Activated T-cell treated with anti-CD3 and anti-CD28 coated beads for 24 hours (primary cell): ENCODE measurements at regions not wholly inside any gene's neighbourhood (a gene's known extent, or its start where the extent isn't known, plus 50 kb on each side); places are given as distances from the start of the nearest gene placed in this dataset.
"Not testable (repeated sequence)": the region's sequence is repeated elsewhere in the genome, so short reads cannot be mapped to it uniquely, and the experiment has no call there.

ENCODE experiments used
- DNase-seq: peaks from one replicate; pipeline ENCODE4 v3.0.0-alpha.2; 2020; ENCODE audit warnings: low read depth

- DNase-seq, result not testable (repeated sequence)
Measured at GRCh38 chr9:65454034-65454433, 169.0 kb upstream of the FOXD4L5 start.

DNA sequence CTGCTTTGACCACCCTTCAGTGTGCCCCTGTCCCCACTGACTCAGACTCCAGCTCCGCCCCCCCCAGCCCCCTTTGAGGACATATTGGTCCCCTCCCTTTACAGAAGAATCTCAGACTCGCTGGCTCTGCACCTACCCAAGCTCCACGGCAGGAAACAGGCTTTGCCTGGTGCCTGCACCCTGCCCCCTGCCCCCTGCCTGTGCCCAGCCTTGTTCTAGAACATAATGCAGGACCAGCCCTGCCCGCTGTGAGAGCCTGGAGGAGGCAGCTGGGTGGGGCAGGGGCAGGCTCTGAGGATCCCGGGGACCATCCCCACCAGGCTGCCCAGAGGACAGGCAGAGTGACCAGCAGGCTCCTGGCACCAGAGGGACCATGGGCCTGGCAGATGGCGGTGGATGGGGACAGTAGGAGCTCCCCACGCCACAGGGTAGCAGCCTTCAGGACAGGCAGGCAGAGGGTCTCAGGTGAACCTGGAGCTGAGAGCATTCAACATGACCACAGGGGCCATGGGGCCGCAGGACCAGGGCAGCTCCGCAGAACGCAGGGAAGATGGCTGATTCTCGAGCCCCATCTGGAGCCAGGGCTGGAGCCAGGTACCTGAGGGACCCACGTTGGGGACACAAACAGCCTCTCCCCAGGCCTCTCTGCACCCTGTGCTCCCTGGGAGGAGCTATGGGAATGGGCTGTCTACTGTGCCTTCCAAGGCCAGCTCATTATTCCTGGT is 165.0 kb upstream of the FOXD4L5 start:
- DNase-seq, result not testable (repeated sequence)

- no peak for DNase-seq
Measured at GRCh38 chr9:65449423-65449822, 164.4 kb upstream of the FOXD4L5 start.

GRCh38 chr9:65447146-65447545 is 162.1 kb upstream of the FOXD4L5 start:
- DNase-seq, result not testable (repeated sequence)

GRCh38 chr9:65445991-65446390 is 161.0 kb upstream of the FOXD4L5 start:
- DNase-seq, result not testable (repeated sequence)

DNA sequence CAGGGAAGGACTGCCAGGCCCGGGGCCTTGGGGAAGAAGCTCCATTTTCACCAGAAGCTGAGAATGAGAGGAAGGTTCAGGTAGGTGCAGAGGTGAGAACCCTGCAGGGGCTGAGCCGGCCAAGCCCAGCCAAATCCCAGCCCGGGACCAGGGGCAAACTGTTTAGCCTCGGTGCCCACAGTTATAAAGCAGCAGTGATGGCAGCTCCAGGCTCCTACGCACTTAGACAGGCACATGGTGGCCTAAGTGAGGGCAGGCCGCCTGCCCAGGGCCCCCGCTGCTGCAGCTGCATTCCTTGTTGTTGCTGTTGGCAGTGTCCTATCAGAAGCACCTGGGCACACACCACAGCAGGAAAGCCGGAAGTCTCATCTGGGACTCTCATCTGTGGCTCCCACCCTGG is 159.9 kb upstream of the FOXD4L5 start:
- DNase-seq, result no peak

DNA sequence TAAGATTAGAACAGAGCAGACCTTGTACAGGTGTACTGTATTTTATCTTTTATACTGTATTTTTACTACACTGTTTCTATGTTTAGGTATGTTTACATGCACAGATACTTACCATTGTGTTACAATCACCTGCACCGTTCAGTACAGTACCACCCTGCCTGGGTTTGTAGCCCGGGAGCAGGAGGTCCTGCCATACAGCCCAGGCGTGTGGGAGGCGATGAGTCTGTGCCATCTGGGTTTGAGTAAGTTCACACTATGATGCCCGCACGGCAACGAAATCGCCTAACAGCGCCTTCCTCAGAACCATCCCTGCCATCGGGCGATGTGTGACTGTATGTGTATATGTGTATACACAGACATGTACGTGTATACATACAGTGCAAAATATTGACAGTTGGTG is 157.1 kb upstream of the FOXD4L5 start:
- not testable (repeated sequence) for DNase-seq

DNA sequence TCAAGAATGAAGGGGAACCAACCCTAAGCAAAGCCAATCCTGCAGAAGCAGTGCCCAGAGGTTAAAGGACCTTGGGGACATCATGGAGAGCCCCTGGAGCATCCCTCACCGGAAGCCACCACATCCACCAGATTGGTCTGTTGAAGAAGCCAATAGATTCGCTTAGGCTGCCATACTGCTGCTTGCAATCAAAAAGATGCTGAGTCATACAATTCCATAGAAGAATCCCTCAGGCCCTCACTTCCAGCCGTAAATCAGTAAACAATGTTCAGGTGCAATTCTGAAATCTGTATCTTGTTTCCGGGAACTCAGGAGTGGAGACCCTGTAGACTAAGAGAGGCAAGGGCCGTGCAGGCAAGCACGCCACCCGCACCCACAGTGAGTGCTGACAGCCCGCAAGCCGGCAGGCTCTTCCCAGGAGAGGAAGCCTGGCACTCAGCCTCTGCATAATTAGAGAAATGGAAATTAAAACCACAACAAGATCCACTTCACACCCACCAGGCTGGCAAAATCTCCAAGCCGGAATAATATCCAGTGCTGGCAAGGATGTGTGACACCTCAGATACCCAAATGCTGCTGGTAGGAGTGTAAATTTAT is 156.4 kb upstream of the FOXD4L5 start:
- DNase-seq, result not testable (repeated sequence)

DNA sequence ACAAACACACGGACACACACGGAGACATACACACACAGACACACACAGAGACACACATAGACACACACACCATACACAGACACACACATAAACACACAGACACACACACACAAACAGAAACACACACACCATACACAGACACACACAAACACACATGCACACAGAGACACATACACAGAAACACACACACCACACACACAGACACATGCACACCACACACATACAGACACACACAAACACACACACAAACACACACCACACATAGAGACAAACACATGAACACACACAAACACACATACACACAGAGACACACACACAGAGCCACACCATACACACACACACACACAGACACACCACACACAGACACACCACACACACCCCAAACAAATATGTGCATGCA is 152.7 kb upstream of the FOXD4L5 start:
- no peak for DNase-seq

DNA sequence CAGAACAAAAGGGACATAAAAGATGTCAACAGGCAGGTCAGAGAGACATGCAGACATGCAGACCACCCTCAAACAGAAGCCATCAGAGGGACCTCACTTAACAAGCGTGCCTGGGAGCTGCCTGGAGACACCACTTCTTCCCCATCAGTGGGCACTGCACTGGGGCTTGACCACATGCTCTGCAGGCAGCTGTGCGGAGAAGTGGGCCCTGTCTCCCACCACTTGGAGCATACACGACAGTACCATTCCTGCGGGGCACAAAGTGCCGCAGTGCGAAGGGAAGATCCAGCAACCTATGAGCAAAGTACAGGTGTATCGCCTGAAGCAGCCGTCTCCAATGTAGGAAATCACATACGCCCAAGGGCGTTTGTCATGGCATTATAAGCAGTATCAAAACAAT is 150.5 kb upstream of the FOXD4L5 start:
- no peak for DNase-seq

GRCh38 chr9:65432722-65433323 is 147.8 kb upstream of the FOXD4L5 start:
- no peak for DNase-seq

DNA sequence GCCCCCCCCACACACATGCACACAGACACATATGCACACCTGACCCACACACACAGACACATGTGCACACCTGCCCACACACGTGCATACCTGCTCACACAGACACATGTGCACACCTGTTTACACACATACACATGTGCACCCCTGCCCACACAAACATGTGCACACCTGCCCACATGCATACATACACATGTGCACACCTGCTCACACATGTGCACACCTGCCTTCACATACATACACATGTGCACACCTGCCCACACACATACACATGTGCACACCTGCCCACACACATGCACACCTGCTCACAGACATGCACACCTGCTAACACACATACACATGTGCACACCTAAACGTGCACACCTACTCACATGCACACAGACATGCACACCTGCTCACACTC is 147.0 kb upstream of the FOXD4L5 start:
- DNase-seq, result no peak

DNA sequence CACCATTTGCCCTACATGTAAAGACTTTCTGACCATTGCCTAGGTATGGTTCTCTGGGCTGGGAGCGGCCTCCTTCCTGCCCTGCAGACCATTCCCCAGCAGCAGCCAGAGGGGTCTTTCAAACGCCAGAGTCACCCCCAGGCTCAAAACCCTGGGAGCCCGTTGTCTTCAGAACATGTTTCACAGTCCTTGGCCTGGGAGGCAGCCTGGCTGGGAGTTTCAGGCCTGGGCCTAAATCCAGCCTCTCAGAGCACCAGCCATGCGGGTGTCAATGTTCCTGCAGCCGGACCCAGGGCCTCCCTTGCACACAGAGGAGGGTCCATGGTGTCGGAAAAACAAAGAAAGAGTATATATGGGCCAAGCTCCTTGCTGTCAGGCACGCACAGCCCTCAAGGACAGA is 145.2 kb upstream of the FOXD4L5 start:
- DNase-seq, result no peak

GRCh38 chr9:65427361-65427760 is 142.4 kb upstream of the FOXD4L5 start:
- DNase-seq, result not testable (repeated sequence)

- not testable (repeated sequence) for DNase-seq
Measured at GRCh38 chr9:65426813-65427212, 141.8 kb upstream of the FOXD4L5 start.

DNA sequence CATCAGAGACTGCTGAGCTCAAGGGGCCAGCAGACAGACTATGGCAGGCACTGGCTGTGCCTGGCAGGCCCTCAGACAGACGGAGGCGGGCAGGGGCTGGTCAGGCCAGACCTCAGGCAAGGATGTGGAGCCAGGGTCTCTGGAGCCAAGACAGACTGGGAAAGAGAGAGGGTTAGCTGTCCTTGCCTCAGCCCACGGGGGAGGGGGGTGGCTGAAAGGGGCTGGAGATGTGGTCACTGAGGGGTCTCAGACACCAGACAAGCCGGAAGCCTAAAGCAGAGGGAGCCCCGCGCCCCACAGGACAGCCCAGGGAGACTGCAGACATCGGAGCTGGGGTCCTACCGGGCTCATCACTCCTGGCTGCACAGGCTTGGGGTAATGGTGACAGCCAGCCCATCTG is 141.2 kb upstream of the FOXD4L5 start:
- no peak for DNase-seq

GRCh38 chr9:65425183-65425582 is 140.2 kb upstream of the FOXD4L5 start:
- DNase-seq, result not testable (repeated sequence)

DNA sequence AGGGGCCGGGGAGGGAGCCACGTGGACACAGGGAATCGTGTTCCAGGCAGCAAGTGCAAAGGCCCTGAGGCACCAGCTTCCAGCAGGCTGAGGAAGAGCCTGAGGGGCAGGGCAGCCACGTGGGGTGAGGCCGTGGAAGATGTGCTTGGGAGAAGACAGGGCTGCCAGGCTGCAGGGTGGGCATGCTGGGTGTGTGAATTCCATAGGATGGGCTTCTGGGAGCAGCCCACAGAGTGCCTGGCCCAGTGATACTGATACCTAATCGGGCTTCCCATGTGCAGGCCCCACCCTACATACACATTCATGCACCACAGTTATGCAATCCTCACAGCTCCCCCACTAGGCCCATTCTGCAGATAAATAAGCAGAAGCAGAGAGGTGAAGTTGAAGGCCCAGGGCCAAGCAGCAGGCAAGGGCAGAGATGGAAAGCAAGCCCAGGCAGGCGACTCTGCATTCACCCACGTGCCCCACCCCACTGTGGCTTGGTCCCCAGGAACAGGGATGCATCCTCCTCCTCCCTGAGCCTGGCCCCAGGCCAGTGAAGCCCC is 139.5 kb upstream of the FOXD4L5 start:
- not testable (repeated sequence) for DNase-seq

DNA sequence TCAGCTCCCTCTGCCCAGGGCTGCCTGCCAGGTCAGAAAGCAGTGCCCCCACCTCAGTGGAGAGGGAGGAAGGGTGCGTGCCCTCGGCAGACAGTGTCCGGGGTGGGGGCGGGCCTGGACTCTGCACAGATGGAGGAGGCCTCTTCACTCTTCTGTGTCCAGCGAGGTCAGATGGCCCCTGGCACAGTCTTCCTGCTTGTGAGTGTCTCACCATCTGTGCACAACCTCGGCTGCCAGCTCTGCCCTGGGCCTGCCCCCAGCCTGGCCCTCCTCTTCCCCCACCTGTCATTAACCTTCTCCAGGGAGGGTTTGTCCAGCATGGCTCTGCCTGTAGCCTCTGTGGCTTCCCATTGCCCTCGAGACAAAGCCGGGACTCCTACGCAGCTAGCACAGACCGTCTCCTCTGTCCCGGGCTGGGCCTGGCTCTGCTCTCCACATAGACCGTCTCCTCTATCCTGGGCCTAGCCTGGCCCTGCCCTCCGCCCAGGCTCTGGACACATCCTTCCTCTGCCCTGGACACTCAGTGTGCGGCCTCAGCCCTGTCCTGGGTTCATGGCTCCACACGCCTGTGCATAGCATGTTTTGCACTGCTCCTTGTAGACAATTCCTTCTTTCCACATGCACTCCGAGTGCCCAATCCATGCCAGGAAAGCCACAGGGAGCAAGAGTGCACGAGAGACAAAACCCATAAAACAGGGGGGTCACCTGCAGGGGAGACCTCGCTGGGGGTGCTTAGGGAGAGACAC is 138.9 kb upstream of the FOXD4L5 start:
- not testable (repeated sequence) for DNase-seq

DNA sequence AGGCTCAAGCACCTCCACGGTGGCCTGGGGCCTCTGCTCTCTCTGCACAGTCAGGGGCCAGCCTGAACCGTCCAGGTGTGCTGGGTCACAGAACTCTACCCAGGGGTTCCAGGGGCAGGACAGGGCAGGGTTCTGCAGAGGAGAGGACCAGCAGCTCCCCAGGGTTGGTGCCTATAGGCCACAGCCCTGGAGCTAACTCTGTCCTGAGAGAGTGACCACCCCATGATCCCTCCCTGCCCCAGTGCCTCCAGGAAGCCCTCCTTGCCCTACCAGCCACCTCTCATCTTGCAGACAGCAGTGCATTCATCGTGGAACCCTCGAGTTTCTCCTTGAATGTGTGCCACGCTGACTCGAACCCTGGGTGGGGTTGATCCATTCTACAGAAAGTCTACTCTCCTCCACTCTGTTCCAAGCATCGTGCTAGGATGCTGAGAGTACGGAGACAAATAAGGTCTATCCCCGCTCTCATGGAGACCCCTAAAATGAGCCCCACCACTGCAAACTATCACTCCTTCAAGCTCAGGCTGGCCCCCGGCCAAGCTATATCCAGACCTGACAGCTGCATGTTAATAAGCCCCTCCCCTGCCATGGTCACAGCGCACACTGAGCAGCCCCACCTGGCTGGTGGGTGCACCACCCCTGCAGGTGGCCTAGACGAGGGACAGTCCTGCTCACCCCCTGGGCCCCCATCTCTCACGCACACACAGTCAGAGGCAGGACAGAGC is 138.1 kb upstream of the FOXD4L5 start:
- DNase-seq, result not testable (repeated sequence)

GRCh38 chr9:65421486-65421885 is 136.5 kb upstream of the FOXD4L5 start:
- not testable (repeated sequence) for DNase-seq

- DNase-seq, result no peak
Measured at GRCh38 chr9:65420771-65421170, 135.8 kb upstream of the FOXD4L5 start.
